ENCODE measurements at regions not wholly inside any gene's neighbourhood (a gene's known extent, or its start where the extent isn't known, plus 50 kb on each side); places are given as distances from the start of the nearest gene placed in this dataset.

DNA sequence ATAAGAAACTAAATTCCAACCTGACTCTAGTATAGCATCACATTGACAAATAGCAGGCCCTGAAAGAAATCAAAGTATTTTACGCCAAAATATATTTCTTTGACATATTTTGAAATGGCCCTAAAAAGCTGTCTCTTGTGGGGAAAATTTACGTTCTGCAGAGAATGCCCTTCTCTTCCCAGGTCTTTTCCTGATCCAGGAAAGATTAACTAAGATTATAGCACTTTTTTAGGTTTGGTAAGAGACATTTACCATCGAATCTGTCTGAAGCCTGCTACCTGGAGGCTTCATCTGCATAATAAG is 121.1 kb downstream of the ATXN3L start:
- TF ChIP-seq, protein P1, sequence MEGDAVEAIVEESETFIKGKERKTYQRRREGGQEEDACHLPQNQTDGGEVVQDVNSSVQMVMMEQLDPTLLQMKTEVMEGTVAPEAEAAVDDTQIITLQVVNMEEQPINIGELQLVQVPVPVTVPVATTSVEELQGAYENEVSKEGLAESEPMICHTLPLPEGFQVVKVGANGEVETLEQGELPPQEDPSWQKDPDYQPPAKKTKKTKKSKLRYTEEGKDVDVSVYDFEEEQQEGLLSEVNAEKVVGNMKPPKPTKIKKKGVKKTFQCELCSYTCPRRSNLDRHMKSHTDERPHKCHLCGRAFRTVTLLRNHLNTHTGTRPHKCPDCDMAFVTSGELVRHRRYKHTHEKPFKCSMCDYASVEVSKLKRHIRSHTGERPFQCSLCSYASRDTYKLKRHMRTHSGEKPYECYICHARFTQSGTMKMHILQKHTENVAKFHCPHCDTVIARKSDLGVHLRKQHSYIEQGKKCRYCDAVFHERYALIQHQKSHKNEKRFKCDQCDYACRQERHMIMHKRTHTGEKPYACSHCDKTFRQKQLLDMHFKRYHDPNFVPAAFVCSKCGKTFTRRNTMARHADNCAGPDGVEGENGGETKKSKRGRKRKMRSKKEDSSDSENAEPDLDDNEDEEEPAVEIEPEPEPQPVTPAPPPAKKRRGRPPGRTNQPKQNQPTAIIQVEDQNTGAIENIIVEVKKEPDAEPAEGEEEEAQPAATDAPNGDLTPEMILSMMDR (IDR thresholded peaks at IDR 0.05), result no peak
- no peak for TF ChIP-seq EZH2 (IDR thresholded peaks at IDR 0.05; ENCODE audit: borderline replicate concordance, insufficient read depth, low read depth, low read length, poor library complexity, severe bottlenecking)

Measured in B cell (primary cell).